Astrocyte of the cerebellum (primary cell): ENCODE measurements at regions not wholly inside any gene's neighbourhood (a gene's known extent, or its start where the extent isn't known, plus 50 kb on each side); places are given as distances from the start of the nearest gene placed in this dataset.

ENCODE experiments used
- DNase-seq: peaks from one replicate; pipeline ENCODE4 v3.0.0-alpha.2; 2011; ENCODE audit warnings: low read depth
- H3K4me3 ChIP-seq: 2 replicates; pipeline ENCODE4 v1.5.1; 2011; ENCODE audit warnings: mild to moderate bottlenecking, low read depth, low read length, moderate library complexity
- in situ Hi-C: cut with HindIII; loops from 2 replicates; pipeline ENCODE4 v1.10.0; 2017; ENCODE audit warnings: low sequenced_read_pairs
- TF ChIP-seq, protein P1 (sequence below): IDR thresholded peaks from 2 replicates; pipeline ENCODE4 v1.5.1; 2012; ENCODE audit warnings: low read length, low read depth, moderate library complexity, mild to moderate bottlenecking; ENCODE audit errors: missing control alignments

DNA sequence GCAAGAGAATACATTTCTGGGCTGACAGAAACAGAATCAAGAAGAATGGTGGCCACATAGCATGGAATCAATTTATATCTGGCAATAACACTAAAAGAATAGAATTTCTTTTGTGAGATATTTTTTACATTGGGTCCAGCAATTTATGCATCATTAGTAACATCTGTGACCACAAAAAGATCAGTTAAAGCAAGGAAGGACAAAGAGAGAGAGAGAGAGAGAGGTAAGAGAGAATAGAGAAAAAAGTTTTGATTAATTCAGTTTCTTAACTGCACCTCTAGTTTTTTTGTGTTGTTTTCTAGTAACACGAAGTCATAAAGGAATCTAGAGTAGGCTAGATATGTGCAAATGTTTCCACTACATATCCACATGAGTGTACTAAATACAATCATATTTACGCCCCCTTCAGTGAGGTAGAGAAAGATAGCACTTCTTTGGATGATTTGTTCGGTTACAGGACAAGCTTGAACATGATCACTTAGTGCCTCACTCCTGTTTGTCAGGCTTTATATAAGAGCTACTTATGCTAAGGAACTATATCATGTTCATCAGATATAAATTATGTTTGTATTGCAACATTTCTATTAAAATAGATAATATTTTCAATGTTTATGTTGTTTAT is 247.4 kb upstream of the COL3A1 start:
- H3K4me3 ChIP-seq: no peak overlapping the region
- in situ Hi-C loops: no loop called here
- peak; percentile 39 for DNase-seq
- TF ChIP-seq, protein P1, sequence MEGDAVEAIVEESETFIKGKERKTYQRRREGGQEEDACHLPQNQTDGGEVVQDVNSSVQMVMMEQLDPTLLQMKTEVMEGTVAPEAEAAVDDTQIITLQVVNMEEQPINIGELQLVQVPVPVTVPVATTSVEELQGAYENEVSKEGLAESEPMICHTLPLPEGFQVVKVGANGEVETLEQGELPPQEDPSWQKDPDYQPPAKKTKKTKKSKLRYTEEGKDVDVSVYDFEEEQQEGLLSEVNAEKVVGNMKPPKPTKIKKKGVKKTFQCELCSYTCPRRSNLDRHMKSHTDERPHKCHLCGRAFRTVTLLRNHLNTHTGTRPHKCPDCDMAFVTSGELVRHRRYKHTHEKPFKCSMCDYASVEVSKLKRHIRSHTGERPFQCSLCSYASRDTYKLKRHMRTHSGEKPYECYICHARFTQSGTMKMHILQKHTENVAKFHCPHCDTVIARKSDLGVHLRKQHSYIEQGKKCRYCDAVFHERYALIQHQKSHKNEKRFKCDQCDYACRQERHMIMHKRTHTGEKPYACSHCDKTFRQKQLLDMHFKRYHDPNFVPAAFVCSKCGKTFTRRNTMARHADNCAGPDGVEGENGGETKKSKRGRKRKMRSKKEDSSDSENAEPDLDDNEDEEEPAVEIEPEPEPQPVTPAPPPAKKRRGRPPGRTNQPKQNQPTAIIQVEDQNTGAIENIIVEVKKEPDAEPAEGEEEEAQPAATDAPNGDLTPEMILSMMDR: no peak

DNA sequence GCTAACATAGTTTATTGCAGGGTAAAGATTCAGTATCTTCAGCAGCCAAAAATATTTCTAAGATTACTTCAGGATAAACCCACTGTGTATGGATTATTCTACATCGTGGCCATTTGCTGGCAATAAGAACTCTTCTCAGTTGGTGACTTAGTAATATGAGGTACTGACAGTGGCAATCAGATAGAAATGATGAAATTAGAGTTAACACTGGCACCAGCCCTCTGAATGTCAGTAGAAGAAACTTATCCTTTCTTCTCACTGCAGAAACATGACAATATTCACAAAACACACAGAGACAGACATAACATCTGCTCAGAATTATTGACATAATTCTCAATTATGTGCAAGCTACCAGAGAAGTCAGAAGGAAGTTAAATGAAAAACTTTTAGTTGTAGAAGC is 246.3 kb upstream of the COL3A1 start:
- TF ChIP-seq, protein P1: no peak
- H3K4me3 ChIP-seq: no peak overlapping the region
- DNase-seq: no peak
- in situ Hi-C loops: no loop called here

DNA sequence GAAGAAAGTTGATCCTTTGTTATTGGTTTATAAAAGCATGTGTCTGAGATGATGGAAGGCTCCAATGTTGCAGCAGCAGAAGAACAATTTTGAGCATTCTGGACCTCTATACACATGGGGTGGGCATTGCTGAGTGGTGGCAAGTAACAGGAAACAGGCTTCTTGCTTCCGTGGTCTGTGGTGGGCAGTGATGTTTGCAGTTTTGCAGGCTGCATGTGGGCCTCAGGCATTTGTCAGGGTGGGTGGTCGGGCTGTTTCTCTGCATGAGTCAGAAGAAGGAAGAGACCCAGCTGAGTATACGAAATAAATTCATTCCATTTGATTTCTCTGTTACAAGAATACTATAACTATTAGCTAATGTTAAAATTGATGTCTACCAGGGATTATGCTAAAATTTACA is 239.5 kb upstream of the COL3A1 start:
- no peak overlapping the region for H3K4me3 ChIP-seq
- TF ChIP-seq, protein P1: no peak
- peak; percentile 33 for DNase-seq
- in situ Hi-C loops: no loop called here

DNA sequence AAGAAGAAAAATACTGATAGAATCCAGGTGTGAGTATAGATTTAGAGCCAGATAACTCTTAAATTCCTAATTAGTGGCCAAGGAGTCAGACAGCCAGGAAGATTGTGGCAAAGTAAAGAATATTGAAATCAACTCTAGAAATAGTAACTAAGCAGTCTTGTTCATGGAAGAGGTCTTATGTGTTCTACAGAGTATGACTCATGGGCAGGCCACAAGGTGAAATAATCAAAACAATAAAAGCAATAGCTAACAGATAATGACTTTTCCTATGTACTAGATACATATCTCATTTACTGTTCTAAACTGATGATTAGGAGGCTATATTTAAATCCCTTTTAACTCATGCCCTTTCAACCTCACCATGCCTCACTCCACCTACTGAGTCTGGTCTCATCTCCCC is 227.4 kb upstream of the COL3A1 start:
- TF ChIP-seq, protein P1: no peak
- in situ Hi-C loops: no loop called here
- H3K4me3 ChIP-seq: no peak overlapping the region
- DNase-seq: no peak

DNA sequence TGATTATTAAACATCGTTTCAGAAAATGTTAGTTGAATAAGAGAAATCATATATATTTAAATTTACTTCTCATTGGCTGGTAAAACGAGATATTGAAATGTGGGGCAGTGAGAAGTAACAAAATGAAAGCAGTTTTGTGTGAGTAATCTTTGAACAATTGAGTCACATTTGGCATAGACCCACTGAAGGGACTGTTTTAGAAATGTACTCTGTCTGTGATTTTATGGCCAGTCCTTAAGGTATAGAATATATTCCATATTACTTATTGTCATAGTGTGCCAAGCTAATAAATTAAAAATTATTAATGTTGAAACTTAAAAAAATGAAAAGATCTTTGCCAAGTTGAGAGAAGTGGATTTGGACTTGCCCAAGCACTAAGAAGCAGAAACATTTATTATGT is 222.4 kb upstream of the COL3A1 start:
- in situ Hi-C loops: no loop called here
- H3K4me3 ChIP-seq: no peak overlapping the region
- TF ChIP-seq, protein P1: no peak
- DNase-seq: no peak

DNA sequence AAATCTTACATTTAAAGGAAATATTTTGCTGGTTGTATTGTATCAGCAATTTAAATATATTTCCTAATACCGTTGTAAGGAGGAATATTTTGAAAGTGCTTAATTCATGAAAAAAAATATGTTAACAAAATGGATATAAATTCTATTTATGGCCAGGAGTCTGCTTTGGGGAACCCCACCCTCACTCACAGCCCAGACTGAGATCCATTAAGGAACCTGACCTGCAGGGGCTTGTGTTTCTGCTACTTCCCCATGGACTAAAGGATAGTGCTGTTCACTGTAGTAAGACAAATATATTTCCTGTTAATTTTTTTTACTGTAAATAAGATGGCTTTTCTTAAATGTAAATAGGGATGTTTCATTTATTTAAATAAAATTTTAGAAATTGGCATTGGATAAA is 221.9 kb upstream of the COL3A1 start:
- DNase-seq: no peak
- TF ChIP-seq, protein P1: no peak
- in situ Hi-C loops: no loop called here
- no peak overlapping the region for H3K4me3 ChIP-seq
